Activated T-helper 1 cell treated with anti-CD3 and anti-CD28 coated beads, Interleukin-12 subunit alpha, Interleukin-12 subunit beta, Interleukin-2, Interleukin-4 antibody, amounts not matched to agents 30 ng/mL and 10 ng/mL and 1 ng/mL, durations not matched to agents 14 hours and 24 hours and 36 hours (primary cell): ENCODE measurements at regions not wholly inside any gene's neighbourhood (a gene's known extent, or its start where the extent isn't known, plus 50 kb on each side); places are given as distances from the start of the nearest gene placed in this dataset.
"Not testable (repeated sequence)": the region's sequence is repeated elsewhere in the genome, so short reads cannot be mapped to it uniquely, and the experiment has no call there.

ENCODE experiments used
- DNase-seq: peaks from one replicate; pipeline ENCODE4 v3.0.0; 2021; ENCODE audit warnings: low spot score
- H3K27ac Mint-ChIP-seq: one replicate; pipeline ENCODE4 v1.8.0; 2021; ENCODE audit warnings: mild to moderate bottlenecking, mixed read lengths
- H3K27me3 Mint-ChIP-seq: one replicate; pipeline ENCODE4 v1.8.0; 2022; ENCODE audit warnings: mild to moderate bottlenecking, moderate library complexity, mixed read lengths; ENCODE audit not compliant: insufficient read depth
- H3K36me3 Mint-ChIP-seq: one replicate; pipeline ENCODE4 v1.8.0; 2021; ENCODE audit warnings: low read depth, mixed read lengths
- H3K4me1 Mint-ChIP-seq: one replicate; pipeline ENCODE4 v1.8.0; 2021; ENCODE audit warnings: low read depth, mixed read lengths
- H3K4me3 Mint-ChIP-seq: one replicate; pipeline ENCODE4 v1.8.0; 2021; ENCODE audit warnings: mild to moderate bottlenecking, moderate library complexity, mixed read lengths
- H3K9me3 Mint-ChIP-seq: one replicate; pipeline ENCODE4 v1.8.0; 2021; ENCODE audit warnings: mixed read lengths
- intact Hi-C: fragments of 100-400 bp; cut with micrococcal nuclease; formaldehyde crosslinking; loops from one replicate; pipeline ENCODE4 v1.15.1; 2024

- intact Hi-C loops, DNase-seq, H3K4me1 Mint-ChIP-seq, H3K27me3 Mint-ChIP-seq, H3K27ac Mint-ChIP-seq, H3K36me3 Mint-ChIP-seq, H3K4me3 Mint-ChIP-seq: not testable (repeated sequence)
- peaks cover 17% of the 10 kb centered on the region for H3K9me3 Mint-ChIP-seq
These were observed 494.1 kb upstream of the NR5A2 start for GRCh38 chr1:199533361-199533760.

GRCh38 chr1:199545780-199546179 lies 481.7 kb upstream of the NR5A2 start:
- Mint-ChIP-seq H3K36me3 (no peaks in the 10 kb centered on the region), H3K4me1 (no peaks in the 10 kb centered on the region), H3K27me3 (no peaks in the 10 kb centered on the region), H3K4me3 (no peak overlapping the region), H3K27ac (no peak overlapping the region), H3K9me3 (no peaks in the 10 kb centered on the region)
- intact Hi-C loops = no loop called here
- no peak for DNase-seq

GRCh38 chr1:199546323-199546722 lies 481.2 kb upstream of the NR5A2 start:
- H3K27me3 Mint-ChIP-seq = no peaks in the 10 kb centered on the region
- intact Hi-C loops = no loop called here
- DNase-seq = no peak
- no peak overlapping the region for H3K27ac Mint-ChIP-seq
- no peaks in the 10 kb centered on the region for H3K9me3 Mint-ChIP-seq
- H3K36me3 Mint-ChIP-seq = no peaks in the 10 kb centered on the region
- H3K4me1 Mint-ChIP-seq = no peaks in the 10 kb centered on the region
- H3K4me3 Mint-ChIP-seq = no peak overlapping the region

GRCh38 chr1:199549421-199549820 lies 478.1 kb upstream of the NR5A2 start:
- no peaks in the 10 kb centered on the region for H3K4me1 Mint-ChIP-seq
- H3K27ac Mint-ChIP-seq = no peak overlapping the region
- H3K27me3 Mint-ChIP-seq = peaks cover 6% of the 10 kb centered on the region
- H3K9me3 Mint-ChIP-seq = no peaks in the 10 kb centered on the region
- no peak for DNase-seq
- no peaks in the 10 kb centered on the region for H3K36me3 Mint-ChIP-seq
- H3K4me3 Mint-ChIP-seq = no peak overlapping the region
- intact Hi-C loops = no loop called here

GRCh38 chr1:199550199-199551065 lies 477.1 kb upstream of the NR5A2 start:
- Mint-ChIP-seq H3K4me1 (no peaks in the 10 kb centered on the region), H3K4me3 (no peak overlapping the region), H3K27me3 (peaks cover 6% of the 10 kb centered on the region), H3K36me3 (no peaks in the 10 kb centered on the region), H3K27ac (no peak overlapping the region), H3K9me3 (no peaks in the 10 kb centered on the region)
- DNase-seq = no peak
- intact Hi-C loops = loop anchor here (5.0 to 10.0 kb wide), 3 partner anchors 778 to 1028 kb away; no protein-coding TSS in a partner anchor

- intact Hi-C loops = loop anchor here (2.0 to 10.0 kb wide), 4 partner anchors 309 to 1030 kb away; no protein-coding TSS in a partner anchor
- Mint-ChIP-seq H3K9me3 (no peaks in the 10 kb centered on the region), H3K27me3 (peaks cover 6% of the 10 kb centered on the region), H3K36me3 (no peaks in the 10 kb centered on the region), H3K27ac (no peak overlapping the region), H3K4me3 (no peak overlapping the region), H3K4me1 (no peaks in the 10 kb centered on the region)
- no peak for DNase-seq
These were observed 475.4 kb upstream of the NR5A2 start for GRCh38 chr1:199551967-199552565.

GRCh38 chr1:199553104-199553503 lies 474.4 kb upstream of the NR5A2 start:
- DNase-seq = no peak
- intact Hi-C loops = loop anchor here (2.0 to 10.0 kb wide), 4 partner anchors 310 to 1031 kb away; no protein-coding TSS in a partner anchor
- Mint-ChIP-seq H3K4me3 (no peak overlapping the region), H3K27me3 (peaks cover 6% of the 10 kb centered on the region), H3K27ac (no peak overlapping the region), H3K36me3 (no peaks in the 10 kb centered on the region), H3K4me1 (no peaks in the 10 kb centered on the region), H3K9me3 (no peaks in the 10 kb centered on the region)

GRCh38 chr1:199561334-199561733 lies 466.2 kb upstream of the NR5A2 start:
- intact Hi-C loops = no loop called here
- peaks cover 8% of the 10 kb centered on the region for H3K27me3 Mint-ChIP-seq
- H3K4me3 Mint-ChIP-seq = no peak overlapping the region
- no peaks in the 10 kb centered on the region for H3K4me1 Mint-ChIP-seq
- H3K9me3 Mint-ChIP-seq = no peaks in the 10 kb centered on the region
- H3K27ac Mint-ChIP-seq = no peak overlapping the region
- no peak for DNase-seq
- no peaks in the 10 kb centered on the region for H3K36me3 Mint-ChIP-seq

- H3K4me1 Mint-ChIP-seq = no peaks in the 10 kb centered on the region
- no peak overlapping the region for H3K4me3 Mint-ChIP-seq
- intact Hi-C loops = no loop called here
- DNase-seq = no peak
- no peaks in the 10 kb centered on the region for H3K9me3 Mint-ChIP-seq
- no peaks in the 10 kb centered on the region for H3K36me3 Mint-ChIP-seq
- no peak overlapping the region for H3K27ac Mint-ChIP-seq
- H3K27me3 Mint-ChIP-seq = peaks cover 16% of the 10 kb centered on the region
These were observed 454.5 kb upstream of the NR5A2 start for GRCh38 chr1:199573047-199573446.

GRCh38 chr1:199574950-199575349 lies 452.6 kb upstream of the NR5A2 start:
- no peak overlapping the region for H3K4me3 Mint-ChIP-seq
- DNase-seq = no peak
- H3K27me3 Mint-ChIP-seq = peaks cover 18% of the 10 kb centered on the region
- H3K4me1 Mint-ChIP-seq = no peaks in the 10 kb centered on the region
- H3K36me3 Mint-ChIP-seq = no peaks in the 10 kb centered on the region
- no peak overlapping the region for H3K27ac Mint-ChIP-seq
- H3K9me3 Mint-ChIP-seq = no peaks in the 10 kb centered on the region
- intact Hi-C loops = no loop called here

GRCh38 chr1:199580300-199580699 lies 447.2 kb upstream of the NR5A2 start:
- H3K4me1 Mint-ChIP-seq = no peaks in the 10 kb centered on the region
- DNase-seq = no peak
- H3K27me3 Mint-ChIP-seq = peaks cover 11% of the 10 kb centered on the region
- no peak overlapping the region for H3K27ac Mint-ChIP-seq
- no peaks in the 10 kb centered on the region for H3K9me3 Mint-ChIP-seq
- no peaks in the 10 kb centered on the region for H3K36me3 Mint-ChIP-seq
- intact Hi-C loops = no loop called here
- no peak overlapping the region for H3K4me3 Mint-ChIP-seq

GRCh38 chr1:199585392-199585791 lies 442.1 kb upstream of the NR5A2 start:
- DNase-seq = no peak
- peaks cover 2% of the 10 kb centered on the region for H3K27me3 Mint-ChIP-seq
- H3K36me3 Mint-ChIP-seq = no peaks in the 10 kb centered on the region
- no peaks in the 10 kb centered on the region for H3K9me3 Mint-ChIP-seq
- intact Hi-C loops = no loop called here
- H3K4me3 Mint-ChIP-seq = no peak overlapping the region
- peaks cover 4% of the 10 kb centered on the region for H3K4me1 Mint-ChIP-seq
- H3K27ac Mint-ChIP-seq = no peak overlapping the region

- no peak overlapping the region for H3K4me3 Mint-ChIP-seq
- intact Hi-C loops = no loop called here
- H3K27ac Mint-ChIP-seq = no peak overlapping the region
- peaks cover 11% of the 10 kb centered on the region for H3K4me1 Mint-ChIP-seq
- no peak for DNase-seq
- peaks cover 6% of the 10 kb centered on the region for H3K27me3 Mint-ChIP-seq
- no peaks in the 10 kb centered on the region for H3K9me3 Mint-ChIP-seq
- no peaks in the 10 kb centered on the region for H3K36me3 Mint-ChIP-seq
These were observed 436.8 kb upstream of the NR5A2 start for GRCh38 chr1:199590708-199591107.
